ENCODE measurements at regions not wholly inside any gene's neighbourhood (a gene's known extent, or its start where the extent isn't known, plus 50 kb on each side); places are given as distances from the start of the nearest gene placed in this dataset.

DNA sequence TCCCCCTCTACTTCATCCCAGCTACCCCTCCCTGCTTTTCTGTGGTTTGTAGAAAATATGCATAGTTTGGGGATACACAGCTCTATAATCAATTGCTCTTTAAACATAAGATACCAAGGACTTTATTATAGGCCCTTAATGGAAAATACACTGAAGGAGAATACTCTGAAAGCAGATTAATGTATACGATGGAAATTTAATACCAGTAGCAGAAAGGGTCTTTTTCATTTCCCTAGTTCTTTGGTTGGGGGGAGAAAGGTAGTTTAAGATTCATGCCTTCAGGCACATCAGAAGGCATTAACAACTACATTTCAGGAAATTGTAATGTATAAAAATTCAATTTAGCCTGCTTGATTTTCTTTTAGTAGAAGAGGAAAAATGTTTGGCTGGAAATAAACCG, 452.9 kb upstream of the ZNF608 start:
- no peaks in the 10 kb centered on the region for H3K27me3 Mint-ChIP-seq (ENCODE audit: insufficient read depth, unreplicated experiment)
- no peak overlapping the region for H3K4me3 Mint-ChIP-seq (ENCODE audit: unreplicated experiment)
- Histone ChIP-seq H3K36me3 (ENCODE audit: control insufficient read depth, insufficient read depth, low read length) (no peaks in the 10 kb centered on the region), H3K27me3 (replicated peaks; ENCODE audit: control insufficient read depth, insufficient read depth, low read length) (no peaks in the 10 kb centered on the region), H3K4me3 (ENCODE audit: low read depth, low read length) (no peak overlapping the region), H3K9me3 (no peaks in the 10 kb centered on the region), H3K4me1 (no peaks in the 10 kb centered on the region)
- H3K36me3 Mint-ChIP-seq (ENCODE audit: insufficient read depth, unreplicated experiment), result no peaks in the 10 kb centered on the region
- intact Hi-C loops (cut with micrococcal nuclease; ENCODE audit: unreplicated experiment), result no loop called here
- no peak for DNase-seq
- no peak overlapping the region for H3K27ac Mint-ChIP-seq (ENCODE audit: unreplicated experiment)
- TF ChIP-seq, protein P1, sequence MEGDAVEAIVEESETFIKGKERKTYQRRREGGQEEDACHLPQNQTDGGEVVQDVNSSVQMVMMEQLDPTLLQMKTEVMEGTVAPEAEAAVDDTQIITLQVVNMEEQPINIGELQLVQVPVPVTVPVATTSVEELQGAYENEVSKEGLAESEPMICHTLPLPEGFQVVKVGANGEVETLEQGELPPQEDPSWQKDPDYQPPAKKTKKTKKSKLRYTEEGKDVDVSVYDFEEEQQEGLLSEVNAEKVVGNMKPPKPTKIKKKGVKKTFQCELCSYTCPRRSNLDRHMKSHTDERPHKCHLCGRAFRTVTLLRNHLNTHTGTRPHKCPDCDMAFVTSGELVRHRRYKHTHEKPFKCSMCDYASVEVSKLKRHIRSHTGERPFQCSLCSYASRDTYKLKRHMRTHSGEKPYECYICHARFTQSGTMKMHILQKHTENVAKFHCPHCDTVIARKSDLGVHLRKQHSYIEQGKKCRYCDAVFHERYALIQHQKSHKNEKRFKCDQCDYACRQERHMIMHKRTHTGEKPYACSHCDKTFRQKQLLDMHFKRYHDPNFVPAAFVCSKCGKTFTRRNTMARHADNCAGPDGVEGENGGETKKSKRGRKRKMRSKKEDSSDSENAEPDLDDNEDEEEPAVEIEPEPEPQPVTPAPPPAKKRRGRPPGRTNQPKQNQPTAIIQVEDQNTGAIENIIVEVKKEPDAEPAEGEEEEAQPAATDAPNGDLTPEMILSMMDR (IDR thresholded peaks at IDR 0.05; ENCODE audit: insufficient read depth in 1 of 2, low read depth in 1 of 2, low read length in 1 of 2, severe bottlenecking in 1 of 2, unreplicated experiment in 1 of 2), result no peak
- ChIA-PET CTCF (no interaction called here), POLR2A (no interaction called here)
- peaks cover 3% of the 10 kb centered on the region for H3K9me3 Mint-ChIP-seq (ENCODE audit: unreplicated experiment)
- peaks cover 12% of the 10 kb centered on the region for H3K4me1 Mint-ChIP-seq (ENCODE audit: low read depth, unreplicated experiment)
- BruUV-seq (replicated peaks), result no TSS peak

DNA sequence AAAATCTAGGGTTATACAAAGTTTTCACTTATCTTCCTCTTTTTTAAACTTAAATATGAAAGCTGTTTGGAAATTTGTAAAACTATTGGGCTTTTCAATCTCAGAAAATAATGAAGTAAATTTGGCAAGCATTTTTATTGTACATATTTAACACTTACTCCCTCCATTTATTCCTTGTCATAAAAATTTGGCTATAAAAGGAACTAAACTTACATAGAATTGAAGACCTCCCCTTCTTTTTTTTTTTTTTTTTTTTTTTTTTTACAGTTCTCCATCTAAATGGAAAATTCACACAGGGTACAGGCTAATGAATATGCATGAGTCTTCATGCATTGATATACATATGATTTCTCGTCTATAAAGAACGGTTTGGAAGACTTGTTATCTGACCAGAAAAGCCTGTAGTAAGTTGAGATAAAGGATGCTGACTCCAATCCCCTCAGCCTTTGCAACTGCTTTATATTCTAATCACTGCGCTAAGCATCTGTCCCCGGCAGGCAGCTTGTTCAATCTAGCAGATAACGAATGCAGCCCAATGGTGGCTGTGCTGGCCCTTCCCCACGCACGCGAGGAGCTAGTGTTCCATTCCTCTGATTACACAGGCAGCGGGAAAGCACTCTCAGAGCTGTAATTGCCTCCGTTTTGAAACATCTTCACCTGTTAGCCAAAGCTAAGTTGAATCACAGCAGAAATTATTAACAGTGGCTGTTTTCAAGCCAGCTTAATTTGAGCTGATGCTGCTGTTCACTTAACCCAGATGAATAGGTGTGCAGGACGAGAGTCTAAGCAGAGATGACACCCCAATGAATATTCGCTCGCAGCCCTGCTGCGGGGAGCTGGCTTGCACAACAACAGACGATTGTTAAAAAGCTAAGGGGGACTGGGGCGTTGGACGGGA, 453.8 kb upstream of the ZNF608 start:
- H3K27ac Mint-ChIP-seq (ENCODE audit: unreplicated experiment), result no peak overlapping the region
- intact Hi-C loops (cut with micrococcal nuclease; ENCODE audit: unreplicated experiment), result no loop called here
- no peaks in the 10 kb centered on the region for H3K4me1 ChIP-seq

DNA sequence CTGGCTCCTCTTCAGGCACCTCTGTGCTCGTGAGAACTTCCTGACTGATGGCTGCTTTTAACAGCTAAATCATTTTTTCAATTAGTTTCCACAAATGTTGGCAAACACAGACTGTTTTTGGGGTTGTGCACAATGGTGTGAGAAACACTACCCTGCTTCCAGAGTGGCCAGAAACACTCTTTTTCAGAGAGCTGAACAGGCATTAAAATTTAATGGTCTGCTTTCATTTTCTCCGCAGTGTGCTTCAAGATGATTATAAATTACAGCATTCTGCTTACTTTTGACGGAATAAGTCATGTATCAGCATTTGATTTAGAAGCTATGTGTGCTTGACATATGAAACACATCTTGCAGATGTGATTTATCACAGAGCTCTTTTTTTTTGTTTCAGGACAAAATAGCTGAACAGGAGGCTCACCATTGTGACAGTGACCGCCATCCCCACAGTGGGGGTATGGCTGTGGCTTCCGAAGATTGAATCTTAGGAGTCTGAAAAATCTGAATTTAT, 454.5 kb upstream of the ZNF608 start:
- Mint-ChIP-seq H3K4me1 (ENCODE audit: low read depth, unreplicated experiment) (peaks cover 11% of the 10 kb centered on the region), H3K36me3 (ENCODE audit: insufficient read depth, unreplicated experiment) (no peaks in the 10 kb centered on the region), H3K9me3 (ENCODE audit: unreplicated experiment) (peaks cover 8% of the 10 kb centered on the region), H3K27ac (ENCODE audit: unreplicated experiment) (no peak overlapping the region), H3K27me3 (ENCODE audit: insufficient read depth, unreplicated experiment) (no peaks in the 10 kb centered on the region), H3K4me3 (ENCODE audit: unreplicated experiment) (no peak overlapping the region)
- TF ChIP-seq, protein P1 (IDR thresholded peaks at IDR 0.05; ENCODE audit: insufficient read depth in 1 of 2, low read depth in 1 of 2, low read length in 1 of 2, severe bottlenecking in 1 of 2, unreplicated experiment in 1 of 2), result no peak
- H3K9me3 ChIP-seq, result no peaks in the 10 kb centered on the region
- CTCF ChIA-PET, result no interaction called here
- no peak for DNase-seq
- H3K4me1 ChIP-seq, result no peaks in the 10 kb centered on the region
- POLR2A ChIA-PET, result no interaction called here
- H3K27me3 ChIP-seq (replicated peaks; ENCODE audit: control insufficient read depth, insufficient read depth, low read length), result no peaks in the 10 kb centered on the region
- H3K4me3 ChIP-seq (ENCODE audit: low read depth, low read length), result no peak overlapping the region
- intact Hi-C loops (cut with micrococcal nuclease; ENCODE audit: unreplicated experiment), result no loop called here
- no TSS peak for BruUV-seq (replicated peaks)
- no peaks in the 10 kb centered on the region for H3K36me3 ChIP-seq (ENCODE audit: control insufficient read depth, insufficient read depth, low read length)

More for the DNA sequence above, 453.8 kb upstream of the ZNF608 start:
- BruUV-seq (replicated peaks), result no TSS peak
- Mint-ChIP-seq H3K9me3 (ENCODE audit: unreplicated experiment) (peaks cover 8% of the 10 kb centered on the region), H3K4me1 (ENCODE audit: low read depth, unreplicated experiment) (peaks cover 12% of the 10 kb centered on the region), H3K4me3 (ENCODE audit: unreplicated experiment) (no peak overlapping the region), H3K36me3 (ENCODE audit: insufficient read depth, unreplicated experiment) (no peaks in the 10 kb centered on the region), H3K27me3 (ENCODE audit: insufficient read depth, unreplicated experiment) (no peaks in the 10 kb centered on the region)
- Histone ChIP-seq H3K36me3 (ENCODE audit: control insufficient read depth, insufficient read depth, low read length) (no peaks in the 10 kb centered on the region), H3K9me3 (no peaks in the 10 kb centered on the region), H3K27me3 (replicated peaks; ENCODE audit: control insufficient read depth, insufficient read depth, low read length) (no peaks in the 10 kb centered on the region), H3K4me3 (ENCODE audit: low read depth, low read length) (no peak overlapping the region)
- POLR2A ChIA-PET, result no interaction called here
- CTCF ChIA-PET, result no interaction called here
- TF ChIP-seq, protein P1 (IDR thresholded peaks at IDR 0.05; ENCODE audit: insufficient read depth in 1 of 2, low read depth in 1 of 2, low read length in 1 of 2, severe bottlenecking in 1 of 2, unreplicated experiment in 1 of 2), result no peak
- DNase-seq, result no peak
